ENCODE measurements at regions not wholly inside any gene's neighbourhood (a gene's known extent, or its start where the extent isn't known, plus 50 kb on each side); places are given as distances from the start of the nearest gene placed in this dataset.

GRCh38 chr11:116513278-116513823 lies 259.4 kb downstream of the BUD13 start:
- no peaks in the 10 kb centered on the region for H3K36me3 ChIP-seq (ENCODE audit: control insufficient read depth, insufficient read depth, low read length)
- H3K27me3 ChIP-seq (replicated peaks; ENCODE audit: control insufficient read depth, insufficient read depth, low read length), result peaks cover 3% of the 10 kb centered on the region
- no peak for TF ChIP-seq CTCF (IDR thresholded peaks at IDR 0.05; ENCODE audit: insufficient read depth, low read length, poor library complexity, severe bottlenecking)
- no peak for DNase-seq (ENCODE audit: extremely low read depth, insufficient read length)
- no peak overlapping the region for H3K4me3 ChIP-seq (replicated peaks; ENCODE audit: low read depth, low read length)

- Histone ChIP-seq H3K36me3 (ENCODE audit: control insufficient read depth, insufficient read depth, low read length) (no peaks in the 10 kb centered on the region), H3K27me3 (replicated peaks; ENCODE audit: control insufficient read depth, insufficient read depth, low read length) (peaks cover 3% of the 10 kb centered on the region), H3K4me3 (replicated peaks; ENCODE audit: low read depth, low read length) (no peak overlapping the region)
- TF ChIP-seq CTCF (IDR thresholded peaks at IDR 0.05; ENCODE audit: insufficient read depth, low read length, poor library complexity, severe bottlenecking), result no peak
- DNase-seq (ENCODE audit: extremely low read depth, insufficient read length), result no peak
These were observed 259.9 kb downstream of the BUD13 start for GRCh38 chr11:116512841-116513240.

GRCh38 chr11:116511684-116512083 lies 261.1 kb downstream of the BUD13 start:
- Histone ChIP-seq H3K36me3 (ENCODE audit: control insufficient read depth, insufficient read depth, low read length) (no peaks in the 10 kb centered on the region), H3K4me3 (replicated peaks; ENCODE audit: low read depth, low read length) (no peak overlapping the region), H3K27me3 (replicated peaks; ENCODE audit: control insufficient read depth, insufficient read depth, low read length) (peaks cover 4% of the 10 kb centered on the region)
- no peak for TF ChIP-seq CTCF (IDR thresholded peaks at IDR 0.05; ENCODE audit: insufficient read depth, low read length, poor library complexity, severe bottlenecking)
- no peak for DNase-seq (ENCODE audit: extremely low read depth, insufficient read length)

GRCh38 chr11:116510886-116511650 lies 261.7 kb downstream of the BUD13 start:
- TF ChIP-seq CTCF (IDR thresholded peaks at IDR 0.05; ENCODE audit: insufficient read depth, low read length, poor library complexity, severe bottlenecking), result no peak
- H3K27me3 ChIP-seq (replicated peaks; ENCODE audit: control insufficient read depth, insufficient read depth, low read length), result peaks cover 4% of the 10 kb centered on the region
- no peak overlapping the region for H3K4me3 ChIP-seq (replicated peaks; ENCODE audit: low read depth, low read length)
- no peak for DNase-seq (ENCODE audit: extremely low read depth, insufficient read length)
- H3K36me3 ChIP-seq (ENCODE audit: control insufficient read depth, insufficient read depth, low read length), result no peaks in the 10 kb centered on the region

GRCh38 chr11:116510166-116510565 lies 262.6 kb downstream of the BUD13 start:
- H3K36me3 ChIP-seq (ENCODE audit: control insufficient read depth, insufficient read depth, low read length), result no peaks in the 10 kb centered on the region
- no peak for TF ChIP-seq CTCF (IDR thresholded peaks at IDR 0.05; ENCODE audit: insufficient read depth, low read length, poor library complexity, severe bottlenecking)
- H3K27me3 ChIP-seq (replicated peaks; ENCODE audit: control insufficient read depth, insufficient read depth, low read length), result peaks cover 7% of the 10 kb centered on the region
- no peak overlapping the region for H3K4me3 ChIP-seq (replicated peaks; ENCODE audit: low read depth, low read length)
- DNase-seq (ENCODE audit: extremely low read depth, insufficient read length), result no peak
